Subcutaneous abdominal adipose tissue (tissue), 5 donors: ENCODE measurements at regions not wholly inside any gene's neighbourhood (a gene's known extent, or its start where the extent isn't known, plus 50 kb on each side); places are given as distances from the start of the nearest gene placed in this dataset.
"Not testable (repeated sequence)": the region's sequence is repeated elsewhere in the genome, so short reads cannot be mapped to it uniquely, and the experiment has no call there.

ENCODE experiments used
- H3K27ac ChIP-seq: one replicate; pipeline ENCODE4 v1.7.0; 2013; ENCODE audit warnings: low read depth, mild to moderate bottlenecking, inconsistent platforms, low read length, moderate library complexity
- H3K27me3 ChIP-seq, 5 donors: one replicate each; pipeline ENCODE4 v1.7.0; 2013; ENCODE audit warnings: low read length in 5 of 5, inconsistent platforms in 1 of 5; ENCODE audit not compliant: control insufficient read depth in 5 of 5, insufficient read depth in 4 of 5
- H3K36me3 ChIP-seq, 5 donors: one replicate each; pipeline ENCODE4 v1.7.0; 2013; ENCODE audit warnings: low read length in 5 of 5; ENCODE audit not compliant: control insufficient read depth in 5 of 5, insufficient read depth in 5 of 5
- H3K4me1 ChIP-seq, 5 donors: one replicate each; pipeline ENCODE4 v1.7.0; 2013; ENCODE audit warnings: low read length in 5 of 5, mild to moderate bottlenecking in 3 of 5, moderate library complexity in 1 of 5; ENCODE audit not compliant: control insufficient read depth in 5 of 5, insufficient read depth in 5 of 5
- H3K4me3 ChIP-seq, 5 donors: one replicate each; pipeline ENCODE4 v1.7.0; 2013; ENCODE audit warnings: low read length in 5 of 5, low read depth in 1 of 5
- H3K9ac ChIP-seq, 5 donors: one replicate each; pipeline ENCODE4 v1.7.0; 2013; ENCODE audit warnings: low read length in 5 of 5, mild to moderate bottlenecking in 4 of 5, moderate library complexity in 3 of 5
- H3K9me3 ChIP-seq, 5 donors: one replicate each; pipeline ENCODE4 v1.7.0; 2013; ENCODE audit warnings: low read length in 5 of 5; ENCODE audit not compliant: control insufficient read depth in 5 of 5
- donor health status: healthy.
- donor health status: healthy.
- donor health status: healthy.
- donor health status: healthy.
- donor health status: healthy.

GRCh38 chr2:173502296-173502695, 147.6 kb downstream of the CDCA7 start:
- no peak overlapping the region for H3K4me3 ChIP-seq
- H3K27me3 ChIP-seq = no peaks in the 10 kb centered on the region
- H3K9me3 ChIP-seq = peaks cover 0 to 9% (median 3%) of the 10 kb centered on the region in 5 donors
- no peaks in the 10 kb centered on the region for H3K36me3 ChIP-seq
- no peaks in the 10 kb centered on the region for H3K4me1 ChIP-seq
- no peak overlapping the region for H3K9ac ChIP-seq
- H3K27ac ChIP-seq = no peak overlapping the region

DNA sequence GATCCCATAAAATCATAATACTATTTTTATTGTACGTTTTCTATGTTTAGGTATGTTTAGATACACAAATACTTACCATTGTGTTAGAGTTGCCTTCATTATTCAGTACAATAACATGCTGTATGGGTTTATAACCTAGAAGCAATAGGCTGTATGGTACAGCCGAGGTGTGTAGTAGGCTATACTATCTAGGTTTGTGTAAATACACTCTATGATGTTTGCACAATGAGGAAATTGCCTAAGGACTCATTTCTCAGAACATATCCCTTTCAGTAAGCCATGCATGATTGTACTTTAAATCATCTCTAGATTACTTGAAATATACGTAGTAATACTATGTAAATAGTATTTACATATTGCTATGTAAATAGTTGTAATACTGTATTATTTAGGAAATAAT, 156.7 kb downstream of the CDCA7 start:
- Histone ChIP-seq H3K27me3 (peaks cover 0 to 2% (median 0%) of the 10 kb centered on the region in 5 donors), H3K36me3 (no peaks in the 10 kb centered on the region), H3K4me1 (no peaks in the 10 kb centered on the region), H3K27ac (no peak overlapping the region), H3K9ac (no peak overlapping the region), H3K9me3 (no peaks in the 10 kb centered on the region), H3K4me3 (no peak overlapping the region)

GRCh38 chr2:173511942-173512341, 157.3 kb downstream of the CDCA7 start:
- H3K9ac ChIP-seq = no peak overlapping the region
- H3K36me3 ChIP-seq = no peaks in the 10 kb centered on the region
- H3K4me1 ChIP-seq = no peaks in the 10 kb centered on the region
- H3K9me3 ChIP-seq = no peaks in the 10 kb centered on the region
- H3K27ac ChIP-seq = no peak overlapping the region
- H3K4me3 ChIP-seq = no peak overlapping the region
- peaks cover 0 to 2% (median 0%) of the 10 kb centered on the region in 5 donors for H3K27me3 ChIP-seq

DNA sequence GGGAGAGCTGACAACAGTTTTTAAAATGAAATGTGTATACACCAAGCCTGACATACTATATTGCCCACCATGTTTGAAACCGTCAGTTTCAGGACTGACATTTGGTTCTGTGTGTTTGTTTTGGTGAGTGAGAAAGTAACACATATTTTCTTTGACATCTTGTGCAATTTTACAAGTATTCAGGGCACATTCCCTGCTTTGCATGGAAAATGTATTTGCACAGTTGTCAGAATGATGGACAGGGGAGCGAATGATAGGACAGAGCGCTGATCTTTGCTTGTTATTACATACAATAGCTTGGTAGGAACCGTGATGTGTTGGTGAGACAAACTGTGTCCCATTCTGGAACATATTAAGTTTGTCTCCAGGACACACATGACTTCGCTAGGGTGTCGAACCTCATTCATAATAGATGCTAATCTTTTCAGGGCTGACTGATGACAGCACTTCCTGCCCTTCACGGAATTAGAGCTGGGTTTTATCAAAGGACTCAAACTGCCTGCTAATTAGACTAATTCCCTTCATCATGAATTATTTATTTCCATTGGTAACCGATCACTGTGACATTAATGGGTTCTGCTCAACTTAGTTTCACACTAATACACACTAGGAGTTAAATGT, 158.5 kb downstream of the CDCA7 start:
- Histone ChIP-seq H3K27ac (no peak overlapping the region), H3K4me1 (no peaks in the 10 kb centered on the region), H3K36me3 (no peaks in the 10 kb centered on the region), H3K27me3 (no peaks in the 10 kb centered on the region), H3K9ac (no peak overlapping the region), H3K4me3 (no peak overlapping the region), H3K9me3 (peaks cover 0 to 3% (median 0%) of the 10 kb centered on the region in 5 donors)

GRCh38 chr2:173520918-173521317, 166.2 kb downstream of the CDCA7 start:
- Histone ChIP-seq H3K36me3 (no peaks in the 10 kb centered on the region), H3K27ac (no peak overlapping the region), H3K9me3 (peaks cover 0 to 4% (median 1%) of the 10 kb centered on the region in 5 donors), H3K4me3 (no peak overlapping the region), H3K27me3 (peaks cover 0 to 5% (median 0%) of the 10 kb centered on the region in 5 donors), H3K9ac (no peak overlapping the region), H3K4me1 (peaks cover 0 to 3% (median 0%) of the 10 kb centered on the region in 5 donors)

DNA sequence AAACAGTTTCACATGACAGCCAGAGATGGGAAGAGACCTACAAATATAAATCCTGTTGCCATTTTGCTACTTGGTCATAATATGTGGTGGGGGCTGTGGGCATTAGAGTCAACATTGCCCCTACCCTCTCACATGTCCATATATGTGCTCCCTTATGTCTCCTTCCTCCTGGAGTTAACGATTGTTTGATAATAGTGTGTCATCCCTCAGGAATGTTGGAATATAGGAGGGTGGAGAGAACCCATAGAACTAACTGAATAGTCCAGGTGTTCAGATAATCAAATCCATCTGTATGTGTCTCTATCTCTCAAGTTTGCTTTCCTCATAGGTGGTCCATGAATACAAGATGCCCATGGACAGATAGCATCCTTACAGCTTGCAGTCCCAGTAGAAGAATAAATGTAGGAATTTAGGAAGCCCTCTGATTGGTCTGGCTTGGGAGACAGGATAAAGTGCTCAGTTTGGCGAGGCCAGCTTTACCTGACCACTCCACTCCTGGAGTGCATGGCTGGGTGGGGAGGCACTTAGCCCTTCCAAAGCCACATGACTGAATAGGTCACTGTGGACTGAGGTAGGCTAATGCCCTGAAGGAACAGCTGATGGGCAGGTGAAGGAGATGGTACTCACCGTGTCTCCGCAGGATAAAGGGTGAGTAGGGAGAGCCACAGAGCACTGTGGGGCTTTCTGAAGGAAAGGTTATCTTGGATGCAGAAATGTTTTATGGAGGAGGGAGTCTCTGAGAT, 166.9 kb downstream of the CDCA7 start:
- no peak overlapping the region for H3K9ac ChIP-seq
- no peak overlapping the region for H3K27ac ChIP-seq
- H3K4me1 ChIP-seq = peaks cover 0 to 3% (median 0%) of the 10 kb centered on the region in 5 donors
- H3K36me3 ChIP-seq = no peaks in the 10 kb centered on the region
- H3K27me3 ChIP-seq = peaks cover 0 to 5% (median 0%) of the 10 kb centered on the region in 5 donors
- H3K9me3 ChIP-seq = peaks cover 0 to 4% (median 2%) of the 10 kb centered on the region in 5 donors
- no peak overlapping the region for H3K4me3 ChIP-seq

- H3K27ac ChIP-seq = no peak overlapping the region
- peaks cover 0 to 2% (median 0%) of the 10 kb centered on the region in 5 donors for H3K9me3 ChIP-seq
- peaks cover 0 to 3% (median 0%) of the 10 kb centered on the region in 5 donors for H3K4me1 ChIP-seq
- H3K4me3 ChIP-seq = no peak overlapping the region
- peaks cover 0 to 5% (median 0%) of the 10 kb centered on the region in 5 donors for H3K27me3 ChIP-seq
- H3K36me3 ChIP-seq = no peaks in the 10 kb centered on the region
- no peak overlapping the region for H3K9ac ChIP-seq
Measured at GRCh38 chr2:173523497-173523896, 168.8 kb downstream of the CDCA7 start.

DNA sequence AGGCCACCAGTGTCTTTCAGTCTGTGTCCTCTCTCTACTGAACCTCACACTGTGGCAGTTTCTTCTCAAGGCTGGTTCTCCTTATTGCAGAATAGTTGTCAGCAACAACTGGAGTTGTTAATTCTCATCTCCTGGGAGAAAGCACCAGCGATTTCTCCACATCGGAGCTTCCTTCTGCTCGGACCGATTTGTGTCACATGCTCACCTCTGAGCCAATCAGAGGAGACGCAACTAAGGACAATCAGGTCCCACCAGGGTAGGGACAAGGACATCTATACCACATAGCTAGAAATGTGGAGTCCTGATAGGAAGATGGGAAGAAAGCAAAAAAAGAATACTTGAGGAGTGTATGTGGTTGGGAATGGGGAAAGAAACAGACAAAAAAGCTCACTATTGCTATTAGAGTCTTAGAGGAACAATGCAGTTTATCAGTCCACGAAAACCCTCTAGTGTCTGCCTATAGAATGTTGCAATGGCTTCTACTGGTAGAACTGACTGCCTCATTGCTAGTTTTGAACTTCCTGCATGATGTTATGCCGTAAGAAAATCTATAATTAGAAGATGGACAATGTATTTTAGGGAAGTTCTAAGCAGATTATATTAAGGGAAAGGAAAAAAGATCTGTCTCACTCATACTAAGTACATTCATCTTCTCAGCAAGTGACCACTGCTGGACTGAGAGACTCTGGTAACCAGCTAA, 169.7 kb downstream of the CDCA7 start:
- H3K27ac ChIP-seq = no peak overlapping the region
- H3K27me3 ChIP-seq = peaks cover 0 to 5% (median 0%) of the 10 kb centered on the region in 5 donors
- H3K36me3 ChIP-seq = no peaks in the 10 kb centered on the region
- no peak overlapping the region for H3K9ac ChIP-seq
- peaks cover 0 to 3% (median 0%) of the 10 kb centered on the region in 5 donors for H3K4me1 ChIP-seq
- peaks cover 0 to 2% (median 0%) of the 10 kb centered on the region in 5 donors for H3K9me3 ChIP-seq
- no peak overlapping the region for H3K4me3 ChIP-seq

DNA sequence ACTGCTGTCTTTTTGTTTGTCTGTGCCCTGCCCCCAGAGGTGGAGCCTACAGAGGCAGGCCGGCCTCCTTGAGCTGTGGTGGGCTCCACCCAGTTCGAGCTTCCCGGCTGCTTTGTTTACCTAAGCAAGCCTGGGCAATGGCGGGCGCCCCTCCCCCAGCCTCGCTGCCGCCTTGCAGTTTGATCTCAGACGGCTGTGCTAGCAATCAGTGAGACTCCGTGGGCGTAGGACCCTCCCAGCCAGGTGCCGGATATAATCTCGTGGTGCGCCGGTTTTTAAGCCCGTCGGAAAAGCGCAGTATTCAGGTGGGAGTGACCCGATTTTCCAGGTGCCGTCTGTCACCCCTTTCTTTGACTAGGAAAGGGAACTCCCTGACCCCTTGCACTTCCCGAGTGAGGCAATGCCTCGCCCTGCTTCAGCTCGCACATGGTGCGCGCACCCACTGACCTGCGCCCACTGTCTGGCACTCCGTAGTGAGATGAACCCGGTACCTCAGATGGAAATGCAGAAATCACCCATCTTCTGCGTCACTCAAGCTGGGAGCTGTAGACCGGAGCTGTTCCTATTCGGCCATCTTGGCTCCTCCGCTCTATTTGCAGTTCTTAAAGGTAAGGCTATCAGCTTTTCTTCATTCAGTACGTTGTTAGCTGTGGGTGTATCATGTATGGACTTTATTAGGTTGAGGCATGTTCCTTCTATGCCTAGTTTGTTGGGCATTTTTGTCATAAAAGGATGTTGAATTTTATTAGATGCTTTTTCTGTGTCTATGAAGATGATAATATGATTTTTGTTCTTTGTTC, 178.3 kb downstream of the CDCA7 start:
- H3K9me3 ChIP-seq, H3K36me3 ChIP-seq, H3K4me3 ChIP-seq, H3K9ac ChIP-seq, H3K4me1 ChIP-seq, H3K27me3 ChIP-seq, H3K27ac ChIP-seq: not testable (repeated sequence)
